Mesodermal cell (in vitro differentiated cells): ENCODE measurements at regions not wholly inside any gene's neighbourhood (a gene's known extent, or its start where the extent isn't known, plus 50 kb on each side); places are given as distances from the start of the nearest gene placed in this dataset.
"Not testable (repeated sequence)": the region's sequence is repeated elsewhere in the genome, so short reads cannot be mapped to it uniquely, and the experiment has no call there.

ENCODE experiments used
- H3K27ac ChIP-seq: 2 replicates; pipeline ENCODE4 v1.7.0; 2013; ENCODE audit warnings: mild to moderate bottlenecking, low read depth, low read length, moderate library complexity; ENCODE audit not compliant: severe bottlenecking
- H3K36me3 ChIP-seq: 2 replicates; pipeline ENCODE4 v1.7.1; 2013; ENCODE audit warnings: mild to moderate bottlenecking, low read length, moderate library complexity; ENCODE audit not compliant: control insufficient read depth, insufficient read depth
- H3K4me1 ChIP-seq: one replicate; pipeline ENCODE4 v1.7.1; 2013; ENCODE audit warnings: mild to moderate bottlenecking, low read length; ENCODE audit not compliant: insufficient read depth, control insufficient read depth, poor library complexity, severe bottlenecking
- H3K4me3 ChIP-seq: 2 replicates; pipeline ENCODE4 v1.7.0; 2013; ENCODE audit warnings: low read length, control low read depth, mild to moderate bottlenecking; ENCODE audit not compliant: insufficient read depth, poor library complexity, severe bottlenecking; ENCODE audit errors: extremely low read depth
- H3K9me3 ChIP-seq: 2 replicates; pipeline ENCODE4 v1.7.1; 2013; ENCODE audit warnings: mild to moderate bottlenecking, low read length, moderate library complexity; ENCODE audit not compliant: control insufficient read depth
- WGBS, 2 experiments: methylation state at CpG; one replicate each; pipeline ENCODE4 v1.1.5; 2013; ENCODE audit warnings: missing lambda C conversion rate in 2 of 2; ENCODE audit not compliant: insufficient coverage in 2 of 2; 5-methylcytosine and 5-hydroxymethylcytosine counted together

GRCh38 chr2:175852879-175853615, 149.0 kb downstream of the LNPK start:
- H3K36me3 ChIP-seq, result no peaks in the 10 kb centered on the region
- WGBS, 2 experiments, result 90% methylated on average over 2 of the region's 7 CpGs; no CpG with 5 or more reads in 1 of the 2 experiments
- H3K4me3 ChIP-seq, result no peak overlapping the region
- no peaks in the 10 kb centered on the region for H3K9me3 ChIP-seq
- no peak overlapping the region for H3K27ac ChIP-seq
- H3K4me1 ChIP-seq, result peaks cover 18% of the 10 kb centered on the region

GRCh38 chr2:175847128-175847527, 154.9 kb downstream of the LNPK start:
- Histone ChIP-seq H3K36me3 (no peaks in the 10 kb centered on the region), H3K4me3 (no peak overlapping the region), H3K9me3 (no peaks in the 10 kb centered on the region), H3K4me1 (peaks cover 6% of the 10 kb centered on the region), H3K27ac (no peak overlapping the region)

GRCh38 chr2:175844169-175844568, 157.9 kb downstream of the LNPK start:
- H3K4me3 ChIP-seq, result no peak overlapping the region
- no peaks in the 10 kb centered on the region for H3K9me3 ChIP-seq
- no CpG with 5 or more reads among the region's 1 CpG for WGBS, 2 experiments
- H3K36me3 ChIP-seq, result no peaks in the 10 kb centered on the region
- peaks cover 6% of the 10 kb centered on the region for H3K4me1 ChIP-seq
- peak overlapping the region; percentile 80 for H3K27ac ChIP-seq

- H3K4me3 ChIP-seq, result no peak overlapping the region
- peaks cover 6% of the 10 kb centered on the region for H3K4me1 ChIP-seq
- H3K27ac ChIP-seq, result peak overlapping the region; percentile 80
- 75 to 88% methylated on average over 1 of the region's 2 CpGs for WGBS, 2 experiments
- no peaks in the 10 kb centered on the region for H3K9me3 ChIP-seq
- H3K36me3 ChIP-seq, result no peaks in the 10 kb centered on the region
Observed at GRCh38 chr2:175843625-175844024, 158.4 kb downstream of the LNPK start.

GRCh38 chr2:175842996-175843395, 159.1 kb downstream of the LNPK start:
- Histone ChIP-seq H3K27ac (no peak overlapping the region), H3K36me3 (no peaks in the 10 kb centered on the region), H3K4me3 (no peak overlapping the region), H3K4me1 (peaks cover 10% of the 10 kb centered on the region), H3K9me3 (no peaks in the 10 kb centered on the region)
- 67% methylated on average over 1 of the region's 3 CpGs; no CpG with 5 or more reads in 1 of the 2 experiments for WGBS, 2 experiments

GRCh38 chr2:175840765-175841164, 161.3 kb downstream of the LNPK start:
- H3K27ac ChIP-seq, H3K36me3 ChIP-seq, H3K4me3 ChIP-seq, H3K9me3 ChIP-seq: not testable (repeated sequence)
- peaks cover 24% of the 10 kb centered on the region for H3K4me1 ChIP-seq
- 80 to 88% methylated on average over 1 to 2 of the region's 3 CpGs for WGBS, 2 experiments

- Histone ChIP-seq H3K9me3 (no peaks in the 10 kb centered on the region), H3K4me1 (peaks cover 24% of the 10 kb centered on the region), H3K4me3 (no peak overlapping the region), H3K27ac (no peak overlapping the region), H3K36me3 (no peaks in the 10 kb centered on the region)
- no CpG with 5 or more reads among the region's 1 CpG for whole genome bisulfite sequencing, 2 experiments
Observed at GRCh38 chr2:175840256-175840655, 161.8 kb downstream of the LNPK start.

- Histone ChIP-seq H3K9me3 (no peaks in the 10 kb centered on the region), H3K36me3 (no peaks in the 10 kb centered on the region), H3K4me3 (no peak overlapping the region), H3K4me1 (peaks cover 24% of the 10 kb centered on the region), H3K27ac (no peak overlapping the region)
- 95 to 100% methylated on average over 2 of the region's 2 CpGs for WGBS, 2 experiments
Observed at GRCh38 chr2:175838979-175839378, 163.1 kb downstream of the LNPK start.

- H3K27ac ChIP-seq, result peak overlapping the region; percentile 81
- peaks cover 24% of the 10 kb centered on the region for H3K4me1 ChIP-seq
- no peaks in the 10 kb centered on the region for H3K36me3 ChIP-seq
- no peak overlapping the region for H3K4me3 ChIP-seq
- WGBS, 2 experiments, result 59 to 62% methylated on average over 3 of the region's 3 CpGs
- H3K9me3 ChIP-seq, result no peaks in the 10 kb centered on the region
Observed at GRCh38 chr2:175837046-175837445, 165.0 kb downstream of the LNPK start.

- no peak overlapping the region for H3K27ac ChIP-seq
- no peak overlapping the region for H3K4me3 ChIP-seq
- H3K4me1 ChIP-seq, result peaks cover 24% of the 10 kb centered on the region
- no peaks in the 10 kb centered on the region for H3K9me3 ChIP-seq
- no peaks in the 10 kb centered on the region for H3K36me3 ChIP-seq
- 86 to 100% methylated on average over 1 of the region's 2 CpGs for WGBS, 2 experiments
Observed at GRCh38 chr2:175836361-175836760, 165.7 kb downstream of the LNPK start.

GRCh38 chr2:175834477-175834876, 167.6 kb downstream of the LNPK start:
- peak overlapping the region; percentile 23 for H3K27ac ChIP-seq
- H3K4me1 ChIP-seq, result peaks cover 24% of the 10 kb centered on the region
- H3K36me3 ChIP-seq, result no peaks in the 10 kb centered on the region
- WGBS, 2 experiments, result 80% methylated on average over 1 of the region's 5 CpGs; no CpG with 5 or more reads in 1 of the 2 experiments
- no peaks in the 10 kb centered on the region for H3K9me3 ChIP-seq
- no peak overlapping the region for H3K4me3 ChIP-seq
